ENCODE measurements at regions not wholly inside any gene's neighbourhood (a gene's known extent, or its start where the extent isn't known, plus 50 kb on each side); places are given as distances from the start of the nearest gene placed in this dataset.

DNA sequence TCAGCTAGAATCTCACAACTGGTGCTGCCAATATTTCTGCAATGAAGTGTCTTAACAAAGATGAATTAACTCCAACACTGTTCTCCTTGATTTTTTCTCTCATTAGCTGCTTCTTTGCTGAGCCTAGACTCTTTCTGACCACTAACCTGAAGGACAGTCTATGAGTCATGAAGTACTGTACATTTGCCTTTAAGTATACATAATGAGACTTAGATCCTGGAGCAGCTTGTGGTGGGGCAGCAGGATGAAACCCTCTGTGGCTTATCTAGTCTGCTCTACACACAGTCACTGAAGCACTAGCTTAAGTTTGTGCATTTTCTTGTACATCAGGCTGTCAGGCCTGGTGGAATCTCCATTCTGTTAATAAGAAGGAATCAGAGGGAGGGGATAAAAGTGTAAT is 307.4 kb upstream of the SMIM31 start:
- Histone ChIP-seq H3K27me3 (ENCODE audit: insufficient read depth in 3 of 3, low read length in 2 of 3) (no peaks in the 10 kb centered on the region), H3K4me1 (no peaks in the 10 kb centered on the region), H3K9me3 (no peaks in the 10 kb centered on the region), H3K27ac (no peak overlapping the region), H3K4me3 (no peak overlapping the region), H3K36me3 (ENCODE audit: insufficient read depth in 1 of 2, low read depth in 1 of 2) (no peaks in the 10 kb centered on the region)
- ATAC-seq (no peak), DNase-seq (no peak)
- TF ChIP-seq, protein P1, sequence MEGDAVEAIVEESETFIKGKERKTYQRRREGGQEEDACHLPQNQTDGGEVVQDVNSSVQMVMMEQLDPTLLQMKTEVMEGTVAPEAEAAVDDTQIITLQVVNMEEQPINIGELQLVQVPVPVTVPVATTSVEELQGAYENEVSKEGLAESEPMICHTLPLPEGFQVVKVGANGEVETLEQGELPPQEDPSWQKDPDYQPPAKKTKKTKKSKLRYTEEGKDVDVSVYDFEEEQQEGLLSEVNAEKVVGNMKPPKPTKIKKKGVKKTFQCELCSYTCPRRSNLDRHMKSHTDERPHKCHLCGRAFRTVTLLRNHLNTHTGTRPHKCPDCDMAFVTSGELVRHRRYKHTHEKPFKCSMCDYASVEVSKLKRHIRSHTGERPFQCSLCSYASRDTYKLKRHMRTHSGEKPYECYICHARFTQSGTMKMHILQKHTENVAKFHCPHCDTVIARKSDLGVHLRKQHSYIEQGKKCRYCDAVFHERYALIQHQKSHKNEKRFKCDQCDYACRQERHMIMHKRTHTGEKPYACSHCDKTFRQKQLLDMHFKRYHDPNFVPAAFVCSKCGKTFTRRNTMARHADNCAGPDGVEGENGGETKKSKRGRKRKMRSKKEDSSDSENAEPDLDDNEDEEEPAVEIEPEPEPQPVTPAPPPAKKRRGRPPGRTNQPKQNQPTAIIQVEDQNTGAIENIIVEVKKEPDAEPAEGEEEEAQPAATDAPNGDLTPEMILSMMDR (IDR thresholded peaks at IDR 0.05): no peak
- intact Hi-C loops (cut with DNase I): no loop called here

DNA sequence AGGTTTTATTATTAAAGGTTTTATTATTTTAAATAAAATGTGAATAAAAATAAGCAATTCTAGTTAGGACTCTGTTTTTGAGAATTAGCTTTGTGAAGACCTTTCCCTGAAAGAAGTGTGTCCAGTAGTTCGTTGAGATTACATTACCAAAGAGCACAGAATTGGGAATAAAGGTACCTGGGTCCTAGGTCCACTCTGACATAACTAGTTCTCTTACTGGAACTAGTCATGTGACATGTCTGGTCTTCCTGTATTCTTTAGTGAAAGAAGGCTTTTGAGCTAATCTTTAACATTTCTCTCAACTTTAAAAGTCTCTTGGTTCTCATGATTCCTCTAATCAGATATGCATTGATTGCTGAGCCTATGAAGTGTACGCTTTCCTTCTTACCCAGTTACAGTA is 292.0 kb upstream of the SMIM31 start:
- H3K9me3 ChIP-seq: no peaks in the 10 kb centered on the region
- WGBS, 3 donors: 65 to 77% (median 68%) methylated on average over 2 of the region's 2 CpGs
- no peak for ATAC-seq
- no peaks in the 10 kb centered on the region for H3K4me1 ChIP-seq
- H3K4me3 ChIP-seq: no peak overlapping the region
- no peak for DNase-seq
- TF ChIP-seq, protein P1 (IDR thresholded peaks at IDR 0.05): no peak
- H3K27ac ChIP-seq: no peak overlapping the region
- H3K27me3 ChIP-seq (ENCODE audit: insufficient read depth in 3 of 3, low read length in 2 of 3): no peaks in the 10 kb centered on the region
- H3K36me3 ChIP-seq (ENCODE audit: insufficient read depth in 1 of 2, low read depth in 1 of 2): no peaks in the 10 kb centered on the region
- intact Hi-C loops (cut with DNase I): no loop called here

DNA sequence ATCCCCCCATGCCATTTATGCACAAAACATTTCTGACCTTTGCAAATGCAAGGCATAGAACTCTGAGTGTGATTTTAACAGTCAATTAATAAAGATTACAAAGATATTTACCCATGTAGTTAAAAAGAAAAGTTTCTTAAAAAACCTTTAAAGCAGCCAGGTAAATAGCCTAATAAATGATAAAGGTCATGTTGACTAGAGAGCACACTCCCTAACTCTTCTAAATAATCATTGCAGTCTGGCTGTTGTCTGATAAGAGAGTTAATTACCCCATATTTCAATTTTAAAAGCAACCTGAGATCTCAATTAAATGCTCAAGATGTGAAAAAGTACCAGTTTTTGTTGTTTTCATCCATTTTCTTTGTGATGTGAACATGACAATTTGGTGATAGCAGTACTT is 291.5 kb upstream of the SMIM31 start:
- Histone ChIP-seq H3K36me3 (ENCODE audit: insufficient read depth in 1 of 2, low read depth in 1 of 2) (no peaks in the 10 kb centered on the region), H3K27ac (no peak overlapping the region)
- ATAC-seq: no peak

DNA sequence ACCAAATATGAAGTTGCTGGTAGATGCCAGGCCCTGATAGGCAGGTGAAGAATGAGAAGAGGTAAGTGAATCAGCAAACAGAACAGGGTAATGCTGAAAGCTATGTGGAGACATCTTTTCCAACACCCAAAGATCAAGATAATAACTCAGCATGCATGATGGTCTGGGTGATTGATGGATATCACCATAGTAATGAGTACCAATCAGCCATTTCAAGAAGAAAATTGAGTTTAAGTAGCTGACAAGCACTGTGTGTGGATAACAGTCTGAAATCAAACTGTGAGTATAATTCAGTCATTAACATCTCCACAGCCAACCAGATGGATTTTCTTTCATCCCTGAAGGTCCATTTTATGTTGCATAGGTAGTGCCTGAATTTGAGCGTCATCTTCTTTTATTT is 289.6 kb upstream of the SMIM31 start:
- TF ChIP-seq, protein P1 (IDR thresholded peaks at IDR 0.05): no peak
- WGBS, 3 donors: 63 to 86% (median 84%) methylated on average over 1 of the region's 1 CpG
- Histone ChIP-seq H3K4me1 (no peaks in the 10 kb centered on the region), H3K27me3 (ENCODE audit: insufficient read depth in 3 of 3, low read length in 2 of 3) (no peaks in the 10 kb centered on the region), H3K4me3 (no peak overlapping the region), H3K9me3 (no peaks in the 10 kb centered on the region), H3K27ac (no peak overlapping the region), H3K36me3 (ENCODE audit: insufficient read depth in 1 of 2, low read depth in 1 of 2) (no peaks in the 10 kb centered on the region)
- DNase-seq: no peak
- intact Hi-C loops (cut with DNase I): no loop called here
- ATAC-seq: no peak

More for the DNA sequence above, 291.5 kb upstream of the SMIM31 start:
- no peaks in the 10 kb centered on the region for H3K27me3 ChIP-seq (ENCODE audit: insufficient read depth in 3 of 3, low read length in 2 of 3)
- no peaks in the 10 kb centered on the region for H3K9me3 ChIP-seq
- no peak for DNase-seq
- no peaks in the 10 kb centered on the region for H3K4me1 ChIP-seq
- no peak overlapping the region for H3K4me3 ChIP-seq
- intact Hi-C loops (cut with DNase I): no loop called here
- TF ChIP-seq, protein P1 (IDR thresholded peaks at IDR 0.05): no peak

DNA sequence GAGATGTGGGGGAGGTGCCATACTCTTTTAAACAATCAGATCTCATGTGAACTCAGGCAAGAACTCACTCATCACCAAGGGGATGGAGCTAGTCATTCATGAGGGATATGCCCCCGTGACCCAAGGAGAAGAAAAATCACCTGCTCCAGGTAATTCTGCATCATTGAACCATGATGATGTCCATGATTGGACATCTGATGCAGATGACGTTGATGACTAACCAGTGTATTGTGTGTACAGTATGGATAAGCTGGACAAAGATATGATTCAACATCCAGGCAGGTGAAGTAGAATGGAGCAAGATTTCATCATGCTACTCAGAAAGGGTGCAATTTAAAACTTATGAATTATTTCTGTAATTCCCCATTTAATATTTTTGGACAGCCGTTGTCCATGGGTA is 286.4 kb upstream of the SMIM31 start:
- H3K36me3 ChIP-seq (ENCODE audit: insufficient read depth in 1 of 2, low read depth in 1 of 2): no peaks in the 10 kb centered on the region
- ATAC-seq (no peak), DNase-seq (no peak)
- H3K9me3 ChIP-seq: no peaks in the 10 kb centered on the region
- H3K27me3 ChIP-seq (ENCODE audit: insufficient read depth in 3 of 3, low read length in 2 of 3): no peaks in the 10 kb centered on the region
- 72 to 81% (median 74%) methylated on average over 3 of the region's 3 CpGs for WGBS, 3 donors
- intact Hi-C loops (cut with DNase I): no loop called here
- no peaks in the 10 kb centered on the region for H3K4me1 ChIP-seq
- TF ChIP-seq, protein P1 (IDR thresholded peaks at IDR 0.05): no peak
- no peak overlapping the region for H3K27ac ChIP-seq
- H3K4me3 ChIP-seq: no peak overlapping the region

Measured in psoas muscle (tissue), 7 donors.